GM23248 (cell line): ENCODE measurements at regions not wholly inside any gene's neighbourhood (a gene's known extent, or its start where the extent isn't known, plus 50 kb on each side); places are given as distances from the start of the nearest gene placed in this dataset.

ENCODE experiments used
- DNase-seq: peaks from one replicate; pipeline ENCODE4 v3.0.0-alpha.2; 2015
- H2AFZ ChIP-seq: fragments of 200-600 bp; sonication (generic); 2 replicates; pipeline ENCODE4 v1.6.1; 2016; ENCODE audit warnings: antibody characterized with exemption
- H3F3A ChIP-seq: fragments of 200-600 bp; sonication (generic); 2 replicates; pipeline ENCODE4 v1.6.1; 2016; ENCODE audit warnings: mild to moderate bottlenecking, antibody characterized with exemption, mixed run types; ENCODE audit not compliant: insufficient read depth
- H3K27ac ChIP-seq: fragments of 200-600 bp; sonication (generic); 2 replicates; pipeline ENCODE4 v1.5.1; 2016; ENCODE audit warnings: mild to moderate bottlenecking
- H3K27me3 ChIP-seq: fragments of 200-600 bp; sonication (generic); replicated peaks from 2 replicates; pipeline ENCODE4 v1.6.1; 2016; ENCODE audit warnings: mild to moderate bottlenecking; ENCODE audit not compliant: insufficient read depth
- H3K36me3 ChIP-seq: fragments of 200-600 bp; sonication (generic); 2 replicates; pipeline ENCODE4 v1.6.1; 2016; ENCODE audit warnings: low read depth, mild to moderate bottlenecking
- H3K4me1 ChIP-seq: fragments of 200-600 bp; sonication (generic); 2 replicates; pipeline ENCODE4 v1.6.1; 2016; ENCODE audit warnings: mild to moderate bottlenecking; ENCODE audit not compliant: insufficient read depth
- H3K4me2 ChIP-seq: fragments of 200-600 bp; sonication (generic); one replicate; pipeline ENCODE4 v1.6.1; 2016; ENCODE audit warnings: mild to moderate bottlenecking; ENCODE audit not compliant: unreplicated experiment
- H3K4me3 ChIP-seq: fragments of 200-600 bp; sonication (generic); 2 replicates; pipeline ENCODE4 v1.5.1; 2016; ENCODE audit warnings: mild to moderate bottlenecking
- H3K79me2 ChIP-seq: fragments of 200-600 bp; sonication (generic); 2 replicates; pipeline ENCODE4 v1.6.1; 2016; ENCODE audit warnings: mild to moderate bottlenecking; ENCODE audit not compliant: insufficient read depth
- H3K9ac ChIP-seq: fragments of 200-600 bp; sonication (generic); 2 replicates; pipeline ENCODE4 v1.6.1; 2016; ENCODE audit warnings: mild to moderate bottlenecking
- H3K9me2 ChIP-seq: fragments of 200-600 bp; sonication (generic); 2 replicates; pipeline ENCODE4 v1.6.1; 2016; ENCODE audit warnings: mixed run types, mild to moderate bottlenecking, moderate library complexity; ENCODE audit not compliant: insufficient read depth
- H3K9me3 ChIP-seq: fragments of 200-600 bp; sonication (generic); one replicate; pipeline ENCODE4 v1.6.1; 2017; ENCODE audit warnings: low read depth
- H4K20me1 ChIP-seq: fragments of 200-600 bp; sonication (generic); 2 replicates; pipeline ENCODE4 v1.6.0; 2016; ENCODE audit not compliant: insufficient read depth
- EZH2 ChIP-seq: fragments of 200-600 bp; sonication (generic); IDR thresholded peaks from 2 replicates; pipeline ENCODE4 v1.6.1; 2018; ENCODE audit warnings: antibody characterized with exemption, mild to moderate bottlenecking; ENCODE audit not compliant: insufficient read depth, poor library complexity, severe bottlenecking
- EZH2phosphoT487 ChIP-seq: fragments of 200-600 bp; sonication (generic); IDR thresholded peaks from 2 replicates; pipeline ENCODE4 v1.6.1; 2018; ENCODE audit warnings: antibody characterized with exemption, moderate library complexity, mild to moderate bottlenecking, low read depth; ENCODE audit not compliant: insufficient read depth
- WGBS, 2 experiments: methylation state at CpG; one replicate each; pipeline ENCODE4 v1.1.6; 2015 to 2017; ENCODE audit warnings: low lambda C conversion rate in 2 of 2, low coverage in 1 of 2; ENCODE audit errors: missing lambda C conversion rate in 2 of 2; 5-methylcytosine and 5-hydroxymethylcytosine counted together
- in situ Hi-C: fragments of 300-500 bp; cut with MboI; formaldehyde crosslinking; loops from 2 replicates; pipeline ENCODE4 v1.15.0; 2020

DNA sequence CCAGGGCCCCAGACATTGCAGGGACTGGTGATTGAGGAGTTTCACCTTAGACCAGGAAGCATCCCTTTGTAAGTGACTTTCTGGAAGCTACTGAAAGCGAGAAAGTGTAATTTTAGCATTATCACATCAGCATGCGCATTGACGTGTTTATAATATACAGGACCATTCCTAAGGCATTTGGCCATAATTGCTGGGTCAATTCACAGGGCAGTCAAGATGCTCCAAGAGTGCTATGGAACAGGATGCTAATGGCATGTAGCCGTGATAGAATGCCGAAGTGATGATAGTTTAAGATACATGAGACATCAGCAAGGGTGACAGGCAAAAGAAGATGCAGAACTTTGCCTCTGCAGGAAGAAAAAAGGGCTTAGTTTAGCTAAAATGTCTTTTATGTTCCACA is 347.6 kb upstream of the NBEA start:
- Histone ChIP-seq H3K4me1 (no peaks in the 10 kb centered on the region), H3K9me3 (no peaks in the 10 kb centered on the region), H4K20me1 (no peaks in the 10 kb centered on the region), H2AFZ (no peak overlapping the region), H3K4me2 (no peak overlapping the region), H3K9ac (no peak overlapping the region), H3K4me3 (no peak overlapping the region), H3K27ac (no peak overlapping the region), H3K27me3 (no peaks in the 10 kb centered on the region), H3F3A (no peaks in the 10 kb centered on the region), H3K36me3 (no peaks in the 10 kb centered on the region), H3K79me2 (no peaks in the 10 kb centered on the region), H3K9me2 (no peaks in the 10 kb centered on the region)
- TF ChIP-seq EZH2, result no peak
- DNase-seq, result no peak
- in situ Hi-C loops, result no loop called here
- WGBS, 2 experiments, result 68 to 70% methylated on average over 5 of the region's 5 CpGs

- no peak overlapping the region for H3K4me2 ChIP-seq
- no peak overlapping the region for H3K4me3 ChIP-seq
- H3K27me3 ChIP-seq, result no peaks in the 10 kb centered on the region
- no peaks in the 10 kb centered on the region for H3F3A ChIP-seq
- no peaks in the 10 kb centered on the region for H3K36me3 ChIP-seq
- H3K9ac ChIP-seq, result no peak overlapping the region
- no peaks in the 10 kb centered on the region for H4K20me1 ChIP-seq
- in situ Hi-C loops, result no loop called here
- WGBS, 2 experiments, result 10 to 34% methylated on average over 1 to 3 of the region's 3 CpGs
- H3K9me3 ChIP-seq, result no peaks in the 10 kb centered on the region
- no peak for TF ChIP-seq EZH2
- no peak for TF ChIP-seq EZH2phosphoT487
- no peak for DNase-seq
- H3K4me1 ChIP-seq, result no peaks in the 10 kb centered on the region
- H3K79me2 ChIP-seq, result no peaks in the 10 kb centered on the region
- no peaks in the 10 kb centered on the region for H3K9me2 ChIP-seq
- no peak overlapping the region for H2AFZ ChIP-seq
- no peak overlapping the region for H3K27ac ChIP-seq
These were observed 333.7 kb upstream of the NBEA start for GRCh38 chr13:34608331-34608730.

- in situ Hi-C loops, result no loop called here
- H3K27me3 ChIP-seq, result no peaks in the 10 kb centered on the region
- H3K9me2 ChIP-seq, result no peaks in the 10 kb centered on the region
- H4K20me1 ChIP-seq, result no peaks in the 10 kb centered on the region
- H3K79me2 ChIP-seq, result no peaks in the 10 kb centered on the region
- H3K27ac ChIP-seq, result no peak overlapping the region
- no peak overlapping the region for H3K4me2 ChIP-seq
- H2AFZ ChIP-seq, result no peak overlapping the region
- no peak overlapping the region for H3K9ac ChIP-seq
- TF ChIP-seq EZH2 (no peak), EZH2phosphoT487 (no peak)
- H3K9me3 ChIP-seq, result no peaks in the 10 kb centered on the region
- no peaks in the 10 kb centered on the region for H3K36me3 ChIP-seq
- DNase-seq, result no peak
- H3K4me3 ChIP-seq, result no peak overlapping the region
- no peaks in the 10 kb centered on the region for H3K4me1 ChIP-seq
- WGBS, 2 experiments, result 40 to 75% methylated on average over 1 of the region's 1 CpG
- H3F3A ChIP-seq, result no peaks in the 10 kb centered on the region
These were observed 330.4 kb upstream of the NBEA start for GRCh38 chr13:34611671-34612070.

GRCh38 chr13:34617473-34618083 is 324.5 kb upstream of the NBEA start:
- TF ChIP-seq EZH2phosphoT487 (no peak), EZH2 (no peak)
- Histone ChIP-seq H3K4me1 (no peaks in the 10 kb centered on the region), H3K4me2 (no peak overlapping the region), H3K9ac (no peak overlapping the region), H3F3A (no peaks in the 10 kb centered on the region), H3K9me2 (no peaks in the 10 kb centered on the region), H3K79me2 (no peaks in the 10 kb centered on the region), H3K9me3 (no peaks in the 10 kb centered on the region), H3K4me3 (no peak overlapping the region), H3K36me3 (no peaks in the 10 kb centered on the region), H4K20me1 (no peaks in the 10 kb centered on the region), H3K27ac (no peak overlapping the region), H2AFZ (no peak overlapping the region), H3K27me3 (no peaks in the 10 kb centered on the region)
- in situ Hi-C loops, result no loop called here
- no peak for DNase-seq
- WGBS, 2 experiments, result 65 to 67% methylated on average over 7 of the region's 7 CpGs

DNA sequence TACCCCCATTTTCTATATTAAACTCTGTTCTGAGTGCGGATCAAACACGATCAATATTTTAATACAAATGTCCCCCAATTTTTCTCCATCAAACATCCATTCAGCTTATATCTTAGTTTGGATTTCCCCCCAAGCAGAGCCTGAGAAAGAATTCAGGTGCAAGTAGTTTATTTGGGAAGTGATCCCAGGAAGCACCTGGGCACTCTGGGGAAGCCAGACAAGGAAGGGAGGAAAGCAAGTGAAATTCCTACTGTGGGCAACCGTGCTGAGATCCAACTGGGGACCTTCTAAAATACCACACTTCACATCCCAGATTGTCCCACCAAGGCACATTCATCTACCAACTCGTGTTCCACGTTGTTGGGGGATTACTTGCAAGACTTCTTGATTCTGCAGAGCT is 323.4 kb upstream of the NBEA start:
- no peaks in the 10 kb centered on the region for H3K79me2 ChIP-seq
- no peak overlapping the region for H3K4me3 ChIP-seq
- no peaks in the 10 kb centered on the region for H3K36me3 ChIP-seq
- H3K9ac ChIP-seq, result no peak overlapping the region
- H3K9me3 ChIP-seq, result no peaks in the 10 kb centered on the region
- no peak for DNase-seq
- H3K9me2 ChIP-seq, result no peaks in the 10 kb centered on the region
- 47 to 56% methylated on average over 5 of the region's 5 CpGs for WGBS, 2 experiments
- no peaks in the 10 kb centered on the region for H3K4me1 ChIP-seq
- in situ Hi-C loops, result no loop called here
- H3K4me2 ChIP-seq, result no peak overlapping the region
- no peaks in the 10 kb centered on the region for H3F3A ChIP-seq
- no peak overlapping the region for H2AFZ ChIP-seq
- H3K27ac ChIP-seq, result no peak overlapping the region
- TF ChIP-seq EZH2, result no peak
- no peaks in the 10 kb centered on the region for H3K27me3 ChIP-seq
- no peaks in the 10 kb centered on the region for H4K20me1 ChIP-seq
